ENCODE measurements at regions not wholly inside any gene's neighbourhood (a gene's known extent, or its start where the extent isn't known, plus 50 kb on each side); places are given as distances from the start of the nearest gene placed in this dataset.

GRCh38 chr13:106310291-106310865, 225.1 kb downstream of the EFNB2 start:
- no peaks in the 10 kb centered on the region for H3K36me3 ChIP-seq (ENCODE audit: insufficient read depth, low read length)
- H3K27ac ChIP-seq (ENCODE audit: low read depth, low read length, poor library complexity, severe bottlenecking), result no peak overlapping the region
- H3K4me1 ChIP-seq (ENCODE audit: insufficient read depth, low read length, poor library complexity, severe bottlenecking), result no peaks in the 10 kb centered on the region
- TF ChIP-seq EZH2phosphoT487 (IDR thresholded peaks at IDR 0.05; ENCODE audit: borderline replicate concordance, low read depth, low read length), result no peak
- TF ChIP-seq, protein P1, sequence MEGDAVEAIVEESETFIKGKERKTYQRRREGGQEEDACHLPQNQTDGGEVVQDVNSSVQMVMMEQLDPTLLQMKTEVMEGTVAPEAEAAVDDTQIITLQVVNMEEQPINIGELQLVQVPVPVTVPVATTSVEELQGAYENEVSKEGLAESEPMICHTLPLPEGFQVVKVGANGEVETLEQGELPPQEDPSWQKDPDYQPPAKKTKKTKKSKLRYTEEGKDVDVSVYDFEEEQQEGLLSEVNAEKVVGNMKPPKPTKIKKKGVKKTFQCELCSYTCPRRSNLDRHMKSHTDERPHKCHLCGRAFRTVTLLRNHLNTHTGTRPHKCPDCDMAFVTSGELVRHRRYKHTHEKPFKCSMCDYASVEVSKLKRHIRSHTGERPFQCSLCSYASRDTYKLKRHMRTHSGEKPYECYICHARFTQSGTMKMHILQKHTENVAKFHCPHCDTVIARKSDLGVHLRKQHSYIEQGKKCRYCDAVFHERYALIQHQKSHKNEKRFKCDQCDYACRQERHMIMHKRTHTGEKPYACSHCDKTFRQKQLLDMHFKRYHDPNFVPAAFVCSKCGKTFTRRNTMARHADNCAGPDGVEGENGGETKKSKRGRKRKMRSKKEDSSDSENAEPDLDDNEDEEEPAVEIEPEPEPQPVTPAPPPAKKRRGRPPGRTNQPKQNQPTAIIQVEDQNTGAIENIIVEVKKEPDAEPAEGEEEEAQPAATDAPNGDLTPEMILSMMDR (conservative IDR thresholded peaks at IDR 0.05; ENCODE audit: low read length), result no peak
- DNase-seq (ENCODE audit: low spot score), result no peak
- H3K4me3 ChIP-seq (ENCODE audit: low read depth, low read length, poor library complexity, severe bottlenecking), result no peak overlapping the region
- no peaks in the 10 kb centered on the region for H3K79me2 ChIP-seq (ENCODE audit: insufficient read depth, low read depth, low read length)
- intact Hi-C loops (cut with micrococcal nuclease; ENCODE audit: unreplicated experiment), result no loop called here
- no peaks in the 10 kb centered on the region for H3K9me3 ChIP-seq (ENCODE audit: low read length)
- ChIA-PET CTCF (ENCODE audit: unreplicated experiment) (no interaction called here), POLR2A (no interaction called here)
- no TSS peak for BruUV-seq (replicated peaks)
- H2AFZ ChIP-seq (ENCODE audit: low read length), result no peak overlapping the region
- H3K4me2 ChIP-seq (ENCODE audit: low read length), result no peak overlapping the region
- H4K20me1 ChIP-seq (ENCODE audit: insufficient read depth, low read length), result no peaks in the 10 kb centered on the region
- no peaks in the 10 kb centered on the region for H3K9me2 ChIP-seq (ENCODE audit: insufficient read depth, low read length)

DNA sequence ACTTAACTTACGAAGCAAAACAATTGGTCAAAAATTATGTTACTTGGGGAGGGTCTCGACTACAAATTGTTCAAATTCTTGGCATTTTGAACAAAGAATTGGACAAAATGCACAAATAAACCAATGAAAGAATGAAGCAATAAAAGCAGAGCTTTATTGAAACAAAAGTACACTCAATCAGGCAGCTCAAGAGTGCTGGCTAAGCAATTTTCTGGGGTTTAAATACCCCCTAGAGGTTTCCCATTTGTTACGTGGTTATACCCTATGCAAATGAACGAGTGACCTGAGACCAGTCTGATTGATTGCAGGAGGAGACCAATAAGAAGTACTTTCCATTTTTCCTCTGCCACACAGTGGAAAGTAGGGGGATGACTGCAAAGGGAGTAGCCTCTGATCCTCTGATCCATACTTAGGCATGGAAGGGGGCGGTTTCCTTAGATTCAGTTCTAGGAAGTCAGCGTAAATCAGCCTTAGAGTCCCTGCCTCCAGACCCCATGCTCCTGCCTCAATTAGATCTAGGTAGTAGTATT, 228.6 kb downstream of the EFNB2 start:
- no peaks in the 10 kb centered on the region for H3K4me1 ChIP-seq (ENCODE audit: insufficient read depth, low read length, poor library complexity, severe bottlenecking)
- H3K79me2 ChIP-seq (ENCODE audit: insufficient read depth, low read depth, low read length), result no peaks in the 10 kb centered on the region
- ChIA-PET POLR2A (no interaction called here), CTCF (ENCODE audit: unreplicated experiment) (no interaction called here)
- no TSS peak for BruUV-seq (replicated peaks)
- H3K4me3 ChIP-seq (ENCODE audit: low read depth, low read length, poor library complexity, severe bottlenecking), result no peak overlapping the region
- intact Hi-C loops (cut with micrococcal nuclease; ENCODE audit: unreplicated experiment), result no loop called here
- no peaks in the 10 kb centered on the region for H3K36me3 ChIP-seq (ENCODE audit: insufficient read depth, low read length)
- no peak overlapping the region for H3K27ac ChIP-seq (ENCODE audit: low read depth, low read length, poor library complexity, severe bottlenecking)
- H3K9me3 ChIP-seq (ENCODE audit: low read length), result no peaks in the 10 kb centered on the region
- H3K9me2 ChIP-seq (ENCODE audit: insufficient read depth, low read length), result no peaks in the 10 kb centered on the region
- H3K4me2 ChIP-seq (ENCODE audit: low read length), result no peak overlapping the region
- H4K20me1 ChIP-seq (ENCODE audit: insufficient read depth, low read length), result no peaks in the 10 kb centered on the region
- TF ChIP-seq, protein P1 (conservative IDR thresholded peaks at IDR 0.05; ENCODE audit: low read length), result no peak
- no peak for TF ChIP-seq EZH2phosphoT487 (IDR thresholded peaks at IDR 0.05; ENCODE audit: borderline replicate concordance, low read depth, low read length)
- no peak overlapping the region for H2AFZ ChIP-seq (ENCODE audit: low read length)
- no peak for DNase-seq (ENCODE audit: low spot score)

- Histone ChIP-seq H3K4me3 (ENCODE audit: low read depth, low read length, poor library complexity, severe bottlenecking) (no peak overlapping the region), H2AFZ (ENCODE audit: low read length) (no peak overlapping the region), H3K4me2 (ENCODE audit: low read length) (no peak overlapping the region), H3K79me2 (ENCODE audit: insufficient read depth, low read depth, low read length) (no peaks in the 10 kb centered on the region), H3K9me3 (ENCODE audit: low read length) (no peaks in the 10 kb centered on the region), H3K27ac (ENCODE audit: low read depth, low read length, poor library complexity, severe bottlenecking) (no peak overlapping the region), H3K9me2 (ENCODE audit: insufficient read depth, low read length) (no peaks in the 10 kb centered on the region), H3K4me1 (ENCODE audit: insufficient read depth, low read length, poor library complexity, severe bottlenecking) (no peaks in the 10 kb centered on the region), H3K36me3 (ENCODE audit: insufficient read depth, low read length) (no peaks in the 10 kb centered on the region), H4K20me1 (ENCODE audit: insufficient read depth, low read length) (no peaks in the 10 kb centered on the region)
- TF ChIP-seq, protein P1 (conservative IDR thresholded peaks at IDR 0.05; ENCODE audit: low read length), result no peak
- no peak for TF ChIP-seq EZH2phosphoT487 (IDR thresholded peaks at IDR 0.05; ENCODE audit: borderline replicate concordance, low read depth, low read length)
- CTCF ChIA-PET (ENCODE audit: unreplicated experiment), result no interaction called here
- no TSS peak for BruUV-seq (replicated peaks)
- intact Hi-C loops (cut with micrococcal nuclease; ENCODE audit: unreplicated experiment), result no loop called here
- DNase-seq (ENCODE audit: low spot score), result no peak
- POLR2A ChIA-PET, result no interaction called here
Measured at GRCh38 chr13:106302843-106303242, 232.6 kb downstream of the EFNB2 start.

All from OCI-LY7 (cell line).